HUES48 (cell line): ENCODE measurements at regions not wholly inside any gene's neighbourhood (a gene's known extent, or its start where the extent isn't known, plus 50 kb on each side); places are given as distances from the start of the nearest gene placed in this dataset.

Experiments
- H3K27ac ChIP-seq: one replicate; pipeline ENCODE4 v1.7.0; 2013; ENCODE audit warnings: low read depth, low read length, inconsistent platforms
- H3K27me3 ChIP-seq: 2 replicates; pipeline ENCODE4 v1.6.1; 2013; ENCODE audit warnings: mild to moderate bottlenecking, low read length; ENCODE audit not compliant: control insufficient read depth, insufficient read depth
- H3K36me3 ChIP-seq: 2 replicates; pipeline ENCODE4 v1.6.1; 2013; ENCODE audit warnings: low read length; ENCODE audit not compliant: control insufficient read depth, insufficient read depth
- H3K4me1 ChIP-seq: 2 replicates; pipeline ENCODE4 v1.6.1; 2013; ENCODE audit warnings: mild to moderate bottlenecking, low read length; ENCODE audit not compliant: control insufficient read depth, insufficient read depth
- H3K4me3 ChIP-seq: 2 replicates; pipeline ENCODE4 v1.5.1; 2013; ENCODE audit warnings: mild to moderate bottlenecking, low read depth, low read length
- H3K9ac ChIP-seq: 2 replicates; pipeline ENCODE4 v1.6.1; 2013; ENCODE audit warnings: mild to moderate bottlenecking, low read depth, low read length, moderate library complexity
- H3K9me3 ChIP-seq: 2 replicates; pipeline ENCODE4 v1.6.1; 2013; ENCODE audit warnings: low read length; ENCODE audit not compliant: control insufficient read depth, insufficient read depth

DNA sequence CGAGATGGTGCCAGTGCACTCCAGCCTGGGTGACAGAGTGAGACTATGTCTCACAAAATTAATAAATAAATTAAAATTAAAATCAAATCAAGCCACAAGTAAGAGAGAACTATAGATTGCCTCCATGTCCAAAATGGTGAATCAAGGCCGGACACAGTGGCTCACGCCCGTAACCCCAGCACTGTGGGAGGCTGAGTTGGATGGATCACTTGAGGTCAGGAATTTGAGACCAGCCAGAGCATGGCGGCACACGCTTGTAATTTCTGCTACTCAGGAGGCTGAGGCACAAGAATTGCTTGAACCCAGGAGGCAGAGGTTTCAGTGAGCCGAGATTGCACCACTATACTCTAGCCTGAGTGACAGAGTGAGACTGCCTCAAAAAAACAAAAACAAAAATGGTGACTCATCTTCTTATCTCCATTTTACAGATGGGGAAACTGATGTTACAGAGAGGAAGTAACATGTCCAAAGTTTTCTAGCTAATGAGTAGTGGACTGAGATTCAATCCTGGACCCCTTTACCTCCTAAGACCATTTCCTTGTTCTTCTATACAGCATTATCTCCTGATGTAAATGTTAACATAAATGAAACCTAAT, 99.0 kb upstream of the HNRNPU start:
- Histone ChIP-seq H3K27ac (no peak overlapping the region), H3K9ac (no peak overlapping the region)

DNA sequence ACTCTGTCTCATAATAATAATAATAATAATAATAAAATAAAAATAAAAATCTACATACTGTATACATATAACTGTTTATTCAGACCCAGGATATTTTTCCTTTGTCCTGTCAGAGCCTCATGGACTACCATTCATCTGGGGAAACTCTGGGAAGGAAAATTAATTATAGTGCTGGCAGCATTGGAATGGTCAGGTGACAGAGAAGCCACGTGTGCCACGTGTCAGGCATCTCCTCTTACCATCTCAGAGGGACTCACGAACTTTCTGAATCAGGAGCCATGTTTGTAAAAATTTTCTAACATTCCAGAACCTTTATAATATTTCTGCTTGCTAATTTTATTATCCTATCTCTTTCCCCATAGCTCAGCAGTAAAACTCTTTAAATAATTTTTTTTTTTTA, 97.8 kb upstream of the HNRNPU start:
- H3K27me3 ChIP-seq, result no peaks in the 10 kb centered on the region
- 0 out of 2 replicates have a peak, but pooled peaks cover 5% of the 10 kb centered on the region for H3K4me1 ChIP-seq
- no peaks in the 10 kb centered on the region for H3K9me3 ChIP-seq
- H3K9ac ChIP-seq, result no peak overlapping the region
- H3K27ac ChIP-seq, result no peak overlapping the region
- no peaks in the 10 kb centered on the region for H3K36me3 ChIP-seq
- H3K4me3 ChIP-seq, result no peak overlapping the region

More for the DNA sequence above, 99.0 kb upstream of the HNRNPU start:
- Histone ChIP-seq H3K4me3 (no peak overlapping the region), H3K4me1 (0 out of 2 replicates have a peak, but pooled peaks cover 8% of the 10 kb centered on the region), H3K27me3 (no peaks in the 10 kb centered on the region), H3K36me3 (no peaks in the 10 kb centered on the region), H3K9me3 (no peaks in the 10 kb centered on the region)

- Histone ChIP-seq H3K27me3 (no peaks in the 10 kb centered on the region), H3K4me3 (no peak overlapping the region), H3K36me3 (no peaks in the 10 kb centered on the region), H3K27ac (no peak overlapping the region), H3K9me3 (no peaks in the 10 kb centered on the region), H3K4me1 (0 out of 2 replicates have a peak, but pooled peaks cover 5% of the 10 kb centered on the region), H3K9ac (no peak overlapping the region)
These were observed 96.6 kb upstream of the HNRNPU start for GRCh38 chr1:244960904-244961303.

DNA sequence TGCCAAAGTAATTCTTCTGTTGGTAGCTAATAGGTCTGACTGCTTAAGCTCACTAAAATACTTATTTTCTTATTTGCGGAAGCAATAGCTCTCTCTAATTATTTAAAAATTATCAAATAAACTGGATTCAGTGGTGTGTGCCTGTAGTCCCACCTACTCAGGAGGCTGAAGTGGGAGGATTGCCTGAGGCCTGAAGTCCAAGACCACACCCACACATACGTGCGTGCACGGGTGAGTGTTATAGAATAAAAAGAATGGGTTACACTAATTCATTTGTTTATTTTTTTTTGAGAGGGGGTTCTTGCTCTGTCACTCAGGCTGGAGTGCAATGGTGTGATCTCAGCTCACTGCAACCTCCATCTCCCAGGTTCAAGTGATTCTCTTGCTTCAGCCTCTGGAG, 94.2 kb upstream of the HNRNPU start:
- H3K9me3 ChIP-seq, result no peaks in the 10 kb centered on the region
- no peaks in the 10 kb centered on the region for H3K27me3 ChIP-seq
- H3K27ac ChIP-seq, result no peak overlapping the region
- no peaks in the 10 kb centered on the region for H3K36me3 ChIP-seq
- H3K4me3 ChIP-seq, result no peak overlapping the region
- H3K4me1 ChIP-seq, result no peaks in the 10 kb centered on the region
- H3K9ac ChIP-seq, result no peak overlapping the region

DNA sequence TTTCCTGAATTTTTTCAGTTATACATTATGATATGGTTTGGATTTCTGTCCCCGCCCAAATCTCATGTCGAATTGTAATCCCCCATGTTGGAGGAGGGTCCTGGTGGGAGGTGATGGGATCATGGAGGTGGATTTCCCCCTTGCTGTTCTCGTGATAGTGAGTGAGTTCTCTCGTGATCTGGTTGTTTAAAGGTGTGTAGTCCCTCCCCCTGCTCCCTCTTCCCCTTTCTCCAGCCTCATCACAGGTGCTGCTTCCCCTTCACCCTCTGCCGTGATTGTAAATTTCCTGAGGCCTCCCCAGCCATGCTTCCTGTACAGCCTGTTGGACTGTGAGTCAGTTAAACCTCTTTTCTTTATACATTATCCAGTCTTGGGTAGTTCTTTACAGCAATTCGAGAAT, 93.2 kb upstream of the HNRNPU start:
- Histone ChIP-seq H3K27ac (no peak overlapping the region), H3K4me1 (no peaks in the 10 kb centered on the region), H3K9me3 (no peaks in the 10 kb centered on the region), H3K36me3 (no peaks in the 10 kb centered on the region), H3K27me3 (no peaks in the 10 kb centered on the region), H3K4me3 (no peak overlapping the region), H3K9ac (no peak overlapping the region)

GRCh38 chr1:244957122-244957521, 92.8 kb upstream of the HNRNPU start:
- H3K9ac ChIP-seq, result no peak overlapping the region
- no peak overlapping the region for H3K27ac ChIP-seq
- no peaks in the 10 kb centered on the region for H3K36me3 ChIP-seq
- H3K4me1 ChIP-seq, result no peaks in the 10 kb centered on the region
- no peak overlapping the region for H3K4me3 ChIP-seq
- H3K27me3 ChIP-seq, result no peaks in the 10 kb centered on the region
- H3K9me3 ChIP-seq, result no peaks in the 10 kb centered on the region

GRCh38 chr1:244955661-244956060, 91.3 kb upstream of the HNRNPU start:
- H3K27ac ChIP-seq, result no peak overlapping the region
- H3K27me3 ChIP-seq, result no peaks in the 10 kb centered on the region
- no peaks in the 10 kb centered on the region for H3K36me3 ChIP-seq
- no peak overlapping the region for H3K4me3 ChIP-seq
- no peak overlapping the region for H3K9ac ChIP-seq
- no peaks in the 10 kb centered on the region for H3K4me1 ChIP-seq
- H3K9me3 ChIP-seq, result no peaks in the 10 kb centered on the region

DNA sequence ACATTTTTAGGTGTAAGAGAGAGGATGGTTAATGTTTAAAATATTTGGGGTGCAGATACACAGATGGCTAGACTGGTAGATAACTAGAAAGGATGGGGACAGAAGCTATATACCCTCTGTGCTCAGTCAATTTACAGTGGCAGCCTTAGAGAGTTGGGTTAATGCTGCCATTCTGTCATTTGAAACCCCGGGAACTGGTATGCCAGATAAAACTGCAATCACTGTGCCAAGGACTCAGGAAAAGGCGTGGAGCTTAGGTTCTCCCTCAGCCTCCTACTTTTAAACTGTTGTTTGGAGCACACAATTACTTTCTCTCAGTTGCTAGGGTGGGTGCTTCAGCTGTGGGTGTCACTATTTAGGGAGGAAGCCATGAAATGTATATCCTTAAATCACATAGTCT, 90.0 kb upstream of the HNRNPU start:
- H3K36me3 ChIP-seq, result no peaks in the 10 kb centered on the region
- H3K9ac ChIP-seq, result no peak overlapping the region
- no peak overlapping the region for H3K27ac ChIP-seq
- no peaks in the 10 kb centered on the region for H3K9me3 ChIP-seq
- H3K4me3 ChIP-seq, result no peak overlapping the region
- no peaks in the 10 kb centered on the region for H3K4me1 ChIP-seq
- no peaks in the 10 kb centered on the region for H3K27me3 ChIP-seq

DNA sequence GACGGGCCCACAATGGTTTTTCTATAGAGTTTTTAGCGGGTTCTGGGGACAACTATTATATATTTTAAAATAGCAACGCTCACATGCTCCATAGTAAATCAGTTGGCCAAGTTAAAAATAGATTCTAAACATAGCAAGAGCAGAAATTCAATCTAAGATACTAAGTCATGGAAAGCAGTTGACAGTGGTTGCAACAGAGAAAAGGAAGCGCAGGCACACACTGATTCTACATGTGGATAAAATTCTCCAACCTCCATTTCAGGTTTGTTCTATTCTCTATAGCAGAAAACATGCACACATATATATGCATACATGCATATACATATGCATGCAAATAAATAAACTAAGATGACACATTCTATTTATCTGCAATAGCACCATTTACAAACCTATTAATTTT, 89.6 kb upstream of the HNRNPU start:
- Histone ChIP-seq H3K27me3 (no peaks in the 10 kb centered on the region), H3K9ac (no peak overlapping the region), H3K36me3 (no peaks in the 10 kb centered on the region), H3K4me3 (no peak overlapping the region), H3K27ac (no peak overlapping the region), H3K4me1 (no peaks in the 10 kb centered on the region), H3K9me3 (no peaks in the 10 kb centered on the region)

DNA sequence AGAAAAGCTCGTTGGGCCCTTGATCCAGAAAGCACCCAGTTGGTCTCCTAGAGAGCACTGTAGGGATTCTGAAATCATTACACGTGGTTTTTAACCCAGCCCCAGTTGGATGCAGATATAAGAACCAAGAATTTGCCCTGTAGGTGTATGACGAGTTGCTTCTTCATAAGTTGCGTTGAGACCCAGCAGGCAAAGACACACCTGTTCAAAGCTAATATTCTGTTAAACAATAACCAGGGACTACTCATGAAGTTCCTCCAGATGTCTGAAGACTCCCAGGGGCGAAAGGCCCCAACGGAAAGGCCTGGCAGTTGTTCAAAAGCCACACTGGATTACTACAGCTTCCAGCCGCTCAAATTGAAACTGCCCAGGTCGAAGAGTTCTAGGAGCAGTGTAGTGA, 88.6 kb upstream of the HNRNPU start:
- Histone ChIP-seq H3K4me1 (no peaks in the 10 kb centered on the region), H3K27me3 (no peaks in the 10 kb centered on the region), H3K4me3 (no peak overlapping the region), H3K36me3 (no peaks in the 10 kb centered on the region), H3K9me3 (no peaks in the 10 kb centered on the region), H3K27ac (no peak overlapping the region), H3K9ac (no peak overlapping the region)

DNA sequence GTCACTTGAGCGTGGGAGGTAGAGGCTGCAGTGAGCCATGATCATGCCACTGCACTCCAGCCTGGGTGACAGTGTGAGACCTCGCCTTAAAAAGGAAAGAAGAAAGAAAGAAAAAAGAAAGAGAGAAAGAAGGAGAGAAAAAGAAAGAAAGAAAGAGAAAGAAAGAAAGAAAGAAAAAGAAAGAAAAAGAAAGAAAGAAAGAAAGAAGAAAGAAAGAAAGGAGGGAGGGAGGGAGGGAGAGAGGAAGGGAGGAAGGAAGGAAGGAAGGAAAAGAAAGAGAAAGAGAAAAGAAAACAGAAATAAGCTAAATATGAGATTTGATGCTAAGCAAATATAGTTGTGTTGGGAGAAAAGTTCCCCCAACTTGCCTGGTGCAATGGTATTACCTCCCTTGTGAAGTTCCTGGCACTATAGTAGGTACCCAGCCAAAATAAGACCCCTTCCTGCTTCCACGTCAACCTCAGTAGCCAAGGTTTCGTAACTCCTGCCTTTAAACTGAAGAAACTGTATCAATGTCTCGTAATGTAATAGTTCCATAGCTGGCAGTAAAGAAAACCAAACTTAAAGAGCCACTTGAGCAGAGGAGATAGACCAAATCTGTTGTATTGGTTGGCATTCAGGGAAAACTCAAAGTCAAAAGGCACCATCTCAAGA, 88.1 kb upstream of the HNRNPU start:
- H3K4me1 ChIP-seq, result no peaks in the 10 kb centered on the region
- no peak overlapping the region for H3K9ac ChIP-seq
- H3K27ac ChIP-seq, result no peak overlapping the region
- H3K9me3 ChIP-seq, result no peaks in the 10 kb centered on the region
- no peak overlapping the region for H3K4me3 ChIP-seq
- H3K36me3 ChIP-seq, result no peaks in the 10 kb centered on the region
- H3K27me3 ChIP-seq, result no peaks in the 10 kb centered on the region
